ENCODE measurements at regions not wholly inside any gene's neighbourhood (a gene's known extent, or its start where the extent isn't known, plus 50 kb on each side); places are given as distances from the start of the nearest gene placed in this dataset.

- no peak for ATAC-seq
- H3K27me3 Mint-ChIP-seq = no peaks in the 10 kb centered on the region
- H3K9me3 Mint-ChIP-seq = no peaks in the 10 kb centered on the region
- H3K4me3 Mint-ChIP-seq = no peak overlapping the region
- H3K36me3 Mint-ChIP-seq (ENCODE audit: low read depth) = no peaks in the 10 kb centered on the region
- H3K27ac Mint-ChIP-seq = no peak overlapping the region
- H3K4me1 Mint-ChIP-seq = no peaks in the 10 kb centered on the region
- DNase-seq = no peak
These were observed 72.4 kb upstream of the CXCL14 start for GRCh38 chr5:135651156-135651555.

- no peaks in the 10 kb centered on the region for H3K9me3 Mint-ChIP-seq
- DNase-seq = no peak
- no peaks in the 10 kb centered on the region for H3K4me1 Mint-ChIP-seq
- no peak for ATAC-seq
- H3K4me3 Mint-ChIP-seq = no peak overlapping the region
- no peaks in the 10 kb centered on the region for H3K27me3 Mint-ChIP-seq
- H3K27ac Mint-ChIP-seq = no peak overlapping the region
- no peaks in the 10 kb centered on the region for H3K36me3 Mint-ChIP-seq (ENCODE audit: low read depth)
These were observed 71.3 kb upstream of the CXCL14 start for GRCh38 chr5:135650081-135650480.

GRCh38 chr5:135649435-135649834 is 70.6 kb upstream of the CXCL14 start:
- no peaks in the 10 kb centered on the region for H3K4me1 Mint-ChIP-seq
- no peaks in the 10 kb centered on the region for H3K27me3 Mint-ChIP-seq
- ATAC-seq (no peak), DNase-seq (no peak)
- no peaks in the 10 kb centered on the region for H3K36me3 Mint-ChIP-seq (ENCODE audit: low read depth)
- H3K9me3 Mint-ChIP-seq = no peaks in the 10 kb centered on the region
- H3K4me3 Mint-ChIP-seq = no peak overlapping the region
- H3K27ac Mint-ChIP-seq = no peak overlapping the region

- Mint-ChIP-seq H3K4me1 (no peaks in the 10 kb centered on the region), H3K4me3 (no peak overlapping the region), H3K9me3 (no peaks in the 10 kb centered on the region), H3K27me3 (no peaks in the 10 kb centered on the region), H3K27ac (no peak overlapping the region), H3K36me3 (ENCODE audit: low read depth) (no peaks in the 10 kb centered on the region)
- ATAC-seq (no peak), DNase-seq (no peak)
These were observed 69.3 kb upstream of the CXCL14 start for GRCh38 chr5:135648116-135648515.

- Mint-ChIP-seq H3K4me3 (no peak overlapping the region), H3K36me3 (ENCODE audit: low read depth) (no peaks in the 10 kb centered on the region), H3K4me1 (no peaks in the 10 kb centered on the region), H3K27me3 (no peaks in the 10 kb centered on the region), H3K27ac (no peak overlapping the region), H3K9me3 (no peaks in the 10 kb centered on the region)
- ATAC-seq = no peak
- DNase-seq = no peak
These were observed 66.8 kb upstream of the CXCL14 start for GRCh38 chr5:135645336-135646180.

- DNase-seq (no peak), ATAC-seq (no peak)
- Mint-ChIP-seq H3K27me3 (peaks cover 2% of the 10 kb centered on the region), H3K36me3 (ENCODE audit: low read depth) (no peaks in the 10 kb centered on the region), H3K4me3 (no peak overlapping the region), H3K9me3 (no peaks in the 10 kb centered on the region), H3K27ac (no peak overlapping the region), H3K4me1 (no peaks in the 10 kb centered on the region)
These were observed 66.0 kb upstream of the CXCL14 start for GRCh38 chr5:135644816-135645215.

GRCh38 chr5:135643881-135644766 is 65.3 kb upstream of the CXCL14 start:
- H3K36me3 Mint-ChIP-seq (ENCODE audit: low read depth) = no peaks in the 10 kb centered on the region
- H3K9me3 Mint-ChIP-seq = no peaks in the 10 kb centered on the region
- H3K27me3 Mint-ChIP-seq = peaks cover 2% of the 10 kb centered on the region
- no peak for DNase-seq
- ATAC-seq = no peak
- H3K4me3 Mint-ChIP-seq = no peak overlapping the region
- no peaks in the 10 kb centered on the region for H3K4me1 Mint-ChIP-seq
- H3K27ac Mint-ChIP-seq = no peak overlapping the region

- ATAC-seq (no peak), DNase-seq (no peak)
- Mint-ChIP-seq H3K4me3 (no peak overlapping the region), H3K27me3 (peaks cover 2% of the 10 kb centered on the region), H3K36me3 (ENCODE audit: low read depth) (no peaks in the 10 kb centered on the region), H3K4me1 (no peaks in the 10 kb centered on the region), H3K9me3 (no peaks in the 10 kb centered on the region), H3K27ac (no peak overlapping the region)
These were observed 64.1 kb upstream of the CXCL14 start for GRCh38 chr5:135642934-135643333.

GRCh38 chr5:135642488-135642870 is 63.7 kb upstream of the CXCL14 start:
- H3K4me3 Mint-ChIP-seq = no peak overlapping the region
- no peaks in the 10 kb centered on the region for H3K9me3 Mint-ChIP-seq
- peaks cover 2% of the 10 kb centered on the region for H3K27me3 Mint-ChIP-seq
- H3K27ac Mint-ChIP-seq = no peak overlapping the region
- no peaks in the 10 kb centered on the region for H3K4me1 Mint-ChIP-seq
- H3K36me3 Mint-ChIP-seq (ENCODE audit: low read depth) = no peaks in the 10 kb centered on the region
- ATAC-seq (no peak), DNase-seq (no peak)

- DNase-seq (no peak), ATAC-seq (no peak)
- no peaks in the 10 kb centered on the region for H3K4me1 Mint-ChIP-seq
- H3K27ac Mint-ChIP-seq = no peak overlapping the region
- no peaks in the 10 kb centered on the region for H3K9me3 Mint-ChIP-seq
- no peak overlapping the region for H3K4me3 Mint-ChIP-seq
- no peaks in the 10 kb centered on the region for H3K36me3 Mint-ChIP-seq (ENCODE audit: low read depth)
- peaks cover 4% of the 10 kb centered on the region for H3K27me3 Mint-ChIP-seq
These were observed 63.1 kb upstream of the CXCL14 start for GRCh38 chr5:135641734-135642487.

- Mint-ChIP-seq H3K36me3 (ENCODE audit: low read depth) (no peaks in the 10 kb centered on the region), H3K4me1 (no peaks in the 10 kb centered on the region), H3K27ac (no peak overlapping the region), H3K27me3 (peaks cover 4% of the 10 kb centered on the region), H3K9me3 (no peaks in the 10 kb centered on the region), H3K4me3 (no peak overlapping the region)
- DNase-seq (no peak), ATAC-seq (no peak)
These were observed 62.5 kb upstream of the CXCL14 start for GRCh38 chr5:135641319-135641718.

GRCh38 chr5:135635451-135635850 is 56.7 kb upstream of the CXCL14 start:
- H3K27ac Mint-ChIP-seq = no peak overlapping the region
- no peak for DNase-seq
- peaks cover 6% of the 10 kb centered on the region for H3K27me3 Mint-ChIP-seq
- H3K36me3 Mint-ChIP-seq (ENCODE audit: low read depth) = no peaks in the 10 kb centered on the region
- no peaks in the 10 kb centered on the region for H3K9me3 Mint-ChIP-seq
- H3K4me3 Mint-ChIP-seq = no peak overlapping the region
- no peak for ATAC-seq
- H3K4me1 Mint-ChIP-seq = no peaks in the 10 kb centered on the region

GRCh38 chr5:135632798-135633197 is 54.0 kb upstream of the CXCL14 start:
- ATAC-seq (no peak), DNase-seq (no peak)
- Mint-ChIP-seq H3K4me3 (no peak overlapping the region), H3K27me3 (peaks cover 6% of the 10 kb centered on the region), H3K27ac (no peak overlapping the region), H3K9me3 (no peaks in the 10 kb centered on the region), H3K4me1 (no peaks in the 10 kb centered on the region), H3K36me3 (ENCODE audit: low read depth) (no peaks in the 10 kb centered on the region)

- Mint-ChIP-seq H3K27me3 (peaks cover 4% of the 10 kb centered on the region), H3K36me3 (ENCODE audit: low read depth) (no peaks in the 10 kb centered on the region), H3K4me1 (no peaks in the 10 kb centered on the region), H3K9me3 (no peaks in the 10 kb centered on the region), H3K4me3 (no peak overlapping the region), H3K27ac (no peak overlapping the region)
- no peak for DNase-seq
- no peak for ATAC-seq
These were observed 52.6 kb upstream of the CXCL14 start for GRCh38 chr5:135631391-135631790.

Measured in activated naive CD8-positive, alpha-beta T cell treated with anti-CD3 and anti-CD28 coated beads, Interleukin-2, amount 50 U/mL, for 24 hours (primary cell).